Stimulated activated CD4-positive, alpha-beta T cell treated with anti-CD3 and anti-CD28 coated beads, TNF-alpha, amount 100 ng/mL, for 48 hours (primary cell): ENCODE measurements at regions not wholly inside any gene's neighbourhood (a gene's known extent, or its start where the extent isn't known, plus 50 kb on each side); places are given as distances from the start of the nearest gene placed in this dataset.
A peak's percentile ranks its signal among the peaks of the same experiment; 100 is the strongest.

Experiments
- DNase-seq, 3 donors: peaks; one replicate each; pipeline ENCODE4 v3.0.0-alpha.2; 2020; ENCODE audit warnings: low read depth in 3 of 3

DNA sequence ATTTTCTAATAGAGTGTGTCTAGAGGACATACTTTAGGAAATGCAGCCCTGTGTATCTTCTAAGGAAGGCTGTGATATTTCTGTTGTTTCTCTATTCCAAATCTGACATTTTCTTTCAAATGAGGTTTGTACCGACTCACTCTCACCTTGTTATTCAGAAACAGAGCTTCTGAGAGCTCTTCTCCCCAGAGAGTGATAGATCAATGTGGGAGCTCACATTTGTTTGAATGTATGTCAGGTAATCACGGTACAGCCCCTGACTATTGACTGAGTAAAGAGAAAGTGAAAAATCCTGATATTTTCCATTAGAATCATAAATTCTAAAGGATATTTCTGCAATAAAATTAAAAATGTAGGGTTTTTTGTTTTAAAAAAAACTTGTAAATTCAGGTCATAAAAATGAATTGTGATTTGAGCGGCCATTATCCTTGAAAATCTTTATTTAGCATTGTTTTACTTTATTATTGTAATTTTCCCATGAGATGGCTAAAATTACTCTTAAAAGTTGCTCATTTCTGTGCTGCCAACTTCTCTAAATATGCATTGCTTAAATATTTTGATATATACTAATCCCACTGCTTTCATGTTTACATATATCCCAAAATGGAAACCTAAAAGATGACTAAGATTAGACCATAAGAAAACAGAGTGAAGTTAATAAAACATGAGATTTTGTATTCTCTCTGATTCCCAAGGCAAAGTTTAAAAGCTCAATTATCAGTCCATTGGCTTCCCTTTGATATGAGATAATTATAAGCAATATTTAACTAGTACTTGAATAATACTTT lies 1226.8 kb upstream of the CITED2 start:
- DNase-seq: no peak

DNA sequence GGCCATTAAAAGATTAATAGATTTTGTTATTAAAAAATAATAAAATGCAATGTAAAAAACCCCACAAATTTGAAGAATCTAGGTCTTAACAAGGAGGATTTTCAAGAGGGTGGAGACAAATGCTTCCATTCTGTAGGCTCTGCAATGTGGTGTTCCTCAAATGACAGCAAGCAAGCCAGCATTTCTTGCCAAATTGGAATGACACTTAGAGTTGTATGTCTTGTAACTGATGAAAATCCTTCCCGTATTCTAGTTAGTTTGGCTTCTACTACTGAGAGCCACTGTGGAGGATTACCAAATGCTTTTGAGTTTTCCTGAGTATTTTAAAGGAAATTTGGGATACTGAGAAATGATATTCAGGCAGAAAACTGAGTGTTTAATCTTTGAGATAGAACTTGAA lies 1225.5 kb upstream of the CITED2 start:
- no peak for DNase-seq

DNA sequence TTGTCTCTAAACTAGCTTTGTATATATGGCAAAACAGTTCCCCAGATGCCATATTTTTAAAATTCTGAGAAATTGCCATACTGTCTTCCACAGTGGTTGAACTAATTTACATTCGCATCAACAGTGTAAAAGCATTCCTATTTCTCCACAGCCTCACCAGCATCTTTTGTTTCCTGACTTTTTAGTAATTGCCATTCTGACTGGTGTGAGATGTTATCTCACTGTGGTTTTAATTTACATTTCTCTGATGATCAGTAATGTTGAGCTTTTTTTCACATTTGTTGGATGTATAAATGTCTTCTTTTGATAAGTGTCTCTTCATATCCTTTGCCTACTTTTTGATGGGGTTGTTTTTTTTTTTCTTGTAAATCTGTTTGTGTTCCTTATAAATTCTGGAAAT lies 1222.7 kb upstream of the CITED2 start:
- DNase-seq: no peak

DNA sequence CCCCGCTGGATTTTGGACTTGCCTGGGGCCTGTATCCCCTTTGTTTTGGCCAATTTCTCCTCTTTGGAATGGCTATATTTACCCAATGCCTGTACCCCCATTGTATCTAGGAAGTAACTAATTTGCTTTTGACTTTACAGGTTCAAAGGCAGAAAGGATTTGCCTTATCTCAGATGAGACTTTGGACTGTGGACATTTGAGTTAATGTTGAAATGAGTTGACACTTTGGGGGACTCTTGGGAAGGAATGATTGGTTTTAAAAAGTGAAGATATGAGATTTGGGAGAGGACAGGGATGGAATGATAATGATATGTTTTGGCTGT lies 1220.3 kb upstream of the CITED2 start:
- DNase-seq: no peak

DNA sequence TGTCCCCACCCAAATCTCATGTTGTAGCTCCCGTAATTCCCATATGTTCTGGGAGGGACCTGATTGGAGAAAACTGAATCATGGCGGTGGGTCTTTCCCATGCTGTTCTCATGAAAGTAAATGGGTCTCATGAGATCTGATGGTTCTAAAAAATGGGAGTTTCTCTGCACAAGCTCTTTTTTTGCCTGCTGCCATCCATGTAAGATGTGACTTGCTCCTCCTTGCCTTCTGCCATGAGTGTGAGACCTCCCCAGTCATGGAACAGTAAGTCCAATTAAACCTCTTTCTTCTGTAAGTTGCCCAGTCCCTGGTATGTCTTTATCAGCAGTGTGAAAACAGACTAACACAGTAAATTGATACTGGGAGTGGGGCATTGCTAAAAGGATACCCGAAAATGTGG lies 1218.4 kb upstream of the CITED2 start:
- no peak for DNase-seq

DNA sequence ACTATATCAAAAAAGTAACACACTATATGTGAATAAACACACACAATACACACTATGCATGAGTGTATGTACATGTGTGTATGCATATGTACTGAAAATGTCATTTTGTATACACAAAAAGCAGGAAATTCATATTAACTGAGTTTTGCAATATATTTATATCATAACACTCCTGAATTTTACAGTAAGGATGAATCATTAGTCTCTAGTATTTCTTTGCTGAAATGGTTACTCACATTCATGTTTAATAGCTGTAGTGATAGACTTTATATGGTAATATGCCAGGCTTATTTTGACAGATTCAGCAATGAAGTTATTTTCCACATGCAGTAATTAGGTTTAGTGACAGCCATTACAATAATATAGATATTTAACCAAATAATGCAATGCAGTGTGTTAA lies 1216.2 kb upstream of the CITED2 start:
- DNase-seq: no peak

DNA sequence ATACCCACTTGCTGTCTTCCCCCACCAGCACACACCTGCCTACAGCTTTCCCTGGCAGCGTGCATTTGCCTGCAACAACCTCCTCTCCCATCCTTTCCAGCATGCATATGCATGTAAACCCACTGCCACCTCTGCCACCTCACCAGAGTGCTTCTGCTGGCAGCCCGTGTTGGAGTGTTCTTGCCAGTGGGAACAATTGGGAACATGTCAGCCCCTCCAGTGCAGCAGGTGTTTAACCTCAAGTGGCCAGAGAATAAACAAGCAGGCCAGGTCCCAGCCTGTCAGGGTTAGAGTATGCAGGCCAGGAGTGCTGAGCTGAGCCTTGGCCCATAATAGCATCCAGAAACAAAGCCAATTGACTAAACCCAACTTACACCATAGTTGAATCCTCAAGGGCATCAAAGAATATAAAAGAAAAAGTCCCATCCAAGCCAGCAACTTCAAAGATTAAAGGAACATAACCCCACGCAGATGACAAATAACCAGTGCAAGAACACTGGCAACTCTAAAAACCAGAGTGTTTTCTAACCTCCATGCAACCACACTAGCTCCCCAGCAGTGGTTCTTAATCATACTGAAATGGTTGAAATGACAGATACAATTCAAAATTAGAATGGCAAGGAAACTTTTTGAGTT lies 1212.1 kb upstream of the CITED2 start:
- peak in 1 of 3 donors; percentile 0 for DNase-seq

DNA sequence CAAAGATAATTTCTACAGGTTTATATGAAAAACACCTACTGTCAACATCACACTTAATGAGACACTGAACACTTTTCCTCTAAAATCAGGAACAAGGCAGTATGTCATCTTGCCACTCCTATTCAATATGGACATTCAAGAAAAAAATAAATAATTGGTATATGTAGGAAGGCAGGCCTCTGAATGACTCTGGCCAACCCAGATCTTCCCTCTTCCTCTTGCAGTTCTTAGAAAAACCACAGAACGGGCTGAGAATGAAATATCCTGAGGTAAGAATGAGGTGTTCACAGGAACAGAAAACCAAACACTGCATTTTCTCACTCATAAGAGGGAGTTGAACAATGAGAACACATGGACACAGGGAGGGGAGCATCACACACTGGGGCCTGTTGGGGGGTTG lies 1207.2 kb upstream of the CITED2 start:
- DNase-seq: no peak

DNA sequence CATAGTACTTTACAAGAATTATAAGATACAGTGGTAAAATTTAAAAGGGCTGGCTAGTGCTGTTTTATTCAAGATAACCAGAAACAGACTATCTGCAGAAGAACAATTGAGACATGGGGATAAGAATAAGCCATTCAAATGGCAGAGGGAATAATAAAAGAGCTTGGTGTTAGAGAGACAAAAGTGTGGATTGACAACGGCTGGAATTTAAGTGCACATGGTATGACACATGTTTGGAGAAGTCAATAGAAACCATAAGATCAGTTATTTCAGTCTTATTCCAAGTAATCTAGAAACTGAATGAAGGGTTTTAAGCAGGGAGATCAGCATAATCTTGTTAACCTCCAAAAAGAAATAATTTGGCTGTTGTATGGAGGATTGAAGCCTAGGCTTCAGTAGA lies 1205.5 kb upstream of the CITED2 start:
- DNase-seq: no peak

DNA sequence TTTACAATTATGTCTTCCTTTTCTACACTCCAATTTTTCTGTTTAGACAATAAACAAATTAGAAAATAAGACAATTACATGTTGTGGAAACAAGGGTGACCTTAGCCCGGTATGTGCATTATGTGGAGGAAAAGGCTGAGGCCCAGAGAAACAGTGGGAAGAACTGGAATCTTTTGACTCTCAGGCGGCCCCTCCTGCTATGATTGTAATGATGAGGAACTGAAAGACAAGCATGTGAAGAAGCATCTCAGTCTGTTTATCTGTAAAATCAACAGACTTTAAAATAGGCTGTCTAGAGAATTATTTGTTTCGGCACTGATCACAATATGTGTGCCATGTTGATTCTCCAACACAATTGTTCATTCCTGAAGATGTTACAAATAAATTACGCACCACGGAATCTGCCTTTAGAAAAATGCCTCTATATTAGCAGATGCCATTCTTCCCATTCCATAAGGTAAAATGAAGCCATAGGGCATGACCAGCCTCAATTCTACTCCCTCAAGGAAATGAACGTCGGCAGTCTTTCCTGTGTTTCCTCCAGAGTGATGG lies 1201.6 kb upstream of the CITED2 start:
- no peak for DNase-seq

DNA sequence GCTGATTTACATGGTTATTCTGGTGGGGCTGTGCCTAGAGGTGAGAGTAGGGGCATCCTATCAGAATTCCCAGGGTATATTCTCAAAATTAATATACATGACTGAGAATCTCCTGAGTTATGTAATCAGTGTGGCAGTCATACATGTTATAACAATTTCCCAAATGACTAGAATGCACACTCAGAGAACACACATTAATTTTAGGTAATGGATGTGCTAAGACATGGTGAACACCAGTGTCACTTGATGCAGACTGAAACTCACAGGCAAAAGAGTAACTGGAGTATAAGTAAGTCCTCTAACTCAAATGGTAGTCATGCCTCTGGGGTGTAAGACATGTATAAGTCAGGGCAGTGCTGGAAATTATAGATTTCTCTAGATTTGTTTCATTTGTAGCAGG lies 1198.4 kb upstream of the CITED2 start:
- no peak for DNase-seq

DNA sequence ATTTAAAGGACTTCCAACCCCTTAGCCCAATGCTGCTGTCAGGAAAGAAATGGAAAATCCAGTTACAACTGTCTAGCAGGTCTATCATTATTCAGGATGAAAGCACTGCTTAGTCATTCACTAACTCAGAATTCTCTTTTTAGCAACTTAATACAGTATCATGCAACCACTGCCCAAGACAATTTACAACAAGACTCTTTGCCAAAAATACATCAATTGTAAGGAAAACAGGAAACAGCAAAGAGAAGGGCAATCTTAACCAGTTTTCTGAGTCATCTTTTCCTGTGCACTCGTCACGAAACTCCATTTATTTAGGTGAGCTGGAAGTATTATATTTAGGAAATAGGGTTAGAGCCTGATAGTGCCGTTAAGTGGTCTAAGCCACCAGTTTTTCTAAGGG lies 1197.7 kb upstream of the CITED2 start:
- DNase-seq: no peak

DNA sequence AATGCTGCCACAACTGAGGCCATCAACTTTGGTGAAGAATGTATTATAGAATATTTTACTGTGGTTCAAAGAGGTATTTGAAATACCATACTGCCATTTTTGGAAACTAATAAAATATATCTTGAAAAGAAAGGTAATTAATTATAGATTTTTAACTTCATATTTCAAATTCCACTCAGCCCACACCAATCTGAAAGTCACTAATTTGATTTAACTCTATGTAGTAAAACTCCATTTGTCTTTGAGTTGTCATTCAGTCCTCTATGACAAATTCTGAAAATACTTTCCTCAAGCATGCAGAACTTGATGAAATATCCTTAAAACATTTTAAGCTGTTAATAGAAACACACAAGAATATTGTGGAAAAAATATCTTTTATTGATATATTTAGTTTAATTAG lies 1196.7 kb upstream of the CITED2 start:
- no peak for DNase-seq

DNA sequence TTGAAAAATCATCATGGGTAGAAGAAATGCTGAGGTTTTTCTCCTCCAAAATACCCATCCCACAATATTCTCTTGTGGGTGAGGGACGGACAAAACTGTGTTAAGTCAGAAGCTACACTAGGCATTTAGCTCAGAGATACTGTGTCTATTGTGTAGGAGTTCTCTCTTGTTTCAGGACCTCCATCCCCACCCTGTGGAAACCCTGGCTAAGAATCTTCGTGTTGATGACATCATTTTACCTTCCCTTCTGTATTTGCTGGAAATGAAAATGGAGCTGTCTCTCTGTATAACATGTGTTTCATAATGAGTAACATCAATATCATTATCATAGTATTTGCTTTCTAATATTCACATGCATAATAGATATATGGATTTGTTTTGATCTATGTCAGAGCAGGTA lies 1193.0 kb upstream of the CITED2 start:
- no peak for DNase-seq

DNA sequence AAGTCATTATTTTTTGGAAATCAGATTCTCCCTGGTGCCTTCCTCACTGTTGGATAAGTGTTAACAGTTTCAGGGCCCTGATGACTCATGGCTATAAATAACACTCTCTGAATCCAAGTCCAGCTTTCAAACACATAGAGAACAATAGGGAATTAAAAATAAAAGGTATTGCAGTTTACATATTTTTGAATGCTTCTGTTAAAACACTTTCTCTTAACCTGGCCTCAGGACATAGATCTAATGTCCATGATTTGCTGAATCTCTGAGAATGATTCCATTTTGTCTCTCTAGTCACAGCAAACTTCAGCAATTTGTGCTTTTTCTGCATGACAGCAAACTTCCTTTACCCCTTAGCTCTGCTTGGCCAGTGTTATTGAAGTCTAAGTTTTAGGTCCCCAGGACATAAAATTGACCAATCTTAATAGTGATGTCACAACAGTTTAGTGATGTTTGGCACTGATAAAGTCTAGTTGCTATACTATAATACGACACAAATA lies 1192.4 kb upstream of the CITED2 start:
- no peak for DNase-seq

DNA sequence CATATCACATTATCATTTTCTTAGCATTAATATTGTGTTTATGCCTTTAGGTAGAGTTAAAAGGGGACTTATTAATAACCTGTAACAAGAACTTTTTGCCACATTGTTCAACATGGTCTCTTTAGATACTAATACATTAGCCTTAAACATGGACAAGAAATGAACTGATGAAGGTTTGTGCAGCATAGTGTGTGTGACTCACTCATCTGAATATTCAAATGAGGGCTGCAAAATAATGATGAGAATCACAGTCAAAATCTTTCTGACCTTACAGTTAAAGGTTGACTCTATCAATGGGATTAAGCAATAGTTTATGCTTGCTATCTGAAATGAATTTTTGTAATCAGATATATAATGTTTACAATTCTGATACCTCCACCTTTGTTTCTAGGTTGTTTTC lies 1189.3 kb upstream of the CITED2 start:
- no peak for DNase-seq

DNA sequence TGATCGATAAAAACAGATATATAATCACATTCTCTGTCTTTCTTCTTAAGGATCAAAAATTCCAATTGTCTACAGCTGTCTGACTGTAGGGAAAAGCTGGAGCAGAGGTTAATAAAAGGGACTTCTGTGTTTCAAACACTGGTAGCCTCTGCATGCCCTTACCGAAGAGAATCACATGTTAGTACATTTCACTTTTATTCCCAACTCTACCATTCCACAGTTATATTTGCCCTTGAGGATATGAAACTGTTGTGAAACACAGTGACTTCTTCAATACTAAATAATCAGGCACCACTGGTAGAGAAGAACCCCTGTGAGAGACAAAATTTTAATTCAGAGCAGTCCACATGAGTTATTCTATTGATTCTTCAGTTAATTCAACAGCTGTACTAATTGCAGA lies 1187.3 kb upstream of the CITED2 start:
- no peak for DNase-seq

DNA sequence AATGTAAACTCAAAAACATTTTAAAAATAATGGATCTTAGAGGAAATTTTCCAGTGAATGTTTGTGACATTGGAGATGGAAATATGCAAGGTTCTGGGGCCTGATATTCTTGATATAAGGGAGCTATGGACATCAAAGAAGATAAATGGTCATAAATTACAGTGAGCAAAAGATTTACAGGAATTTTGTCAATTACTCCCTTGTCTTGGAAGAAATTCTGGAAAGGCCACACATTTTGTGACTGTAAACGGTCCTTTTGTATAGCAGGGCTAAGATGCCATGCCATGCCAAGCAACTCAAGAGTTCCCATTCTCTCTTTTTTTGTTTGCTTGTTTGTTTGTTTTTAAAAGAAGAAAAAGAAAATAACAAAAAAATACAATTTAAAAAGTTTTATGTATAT lies 1186.2 kb upstream of the CITED2 start:
- DNase-seq: no peak

DNA sequence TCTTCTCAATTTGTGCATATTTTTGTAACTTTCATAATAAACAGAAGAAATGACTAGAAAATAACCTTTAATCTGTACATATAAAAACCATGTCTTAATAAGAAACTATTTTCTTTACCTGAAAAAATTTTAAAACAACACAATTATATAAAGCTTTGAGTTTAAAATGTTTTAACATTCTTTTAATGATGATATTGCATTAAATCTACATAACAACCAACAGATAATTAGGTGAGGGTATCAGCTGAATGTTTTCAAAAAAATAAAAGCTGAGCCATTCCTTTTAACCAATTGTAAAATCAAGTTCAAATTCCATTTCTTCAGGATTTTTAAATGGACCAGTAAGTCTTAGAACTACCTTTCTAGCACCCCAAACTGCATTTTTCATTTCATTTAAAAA lies 1185.0 kb upstream of the CITED2 start:
- no peak for DNase-seq

DNA sequence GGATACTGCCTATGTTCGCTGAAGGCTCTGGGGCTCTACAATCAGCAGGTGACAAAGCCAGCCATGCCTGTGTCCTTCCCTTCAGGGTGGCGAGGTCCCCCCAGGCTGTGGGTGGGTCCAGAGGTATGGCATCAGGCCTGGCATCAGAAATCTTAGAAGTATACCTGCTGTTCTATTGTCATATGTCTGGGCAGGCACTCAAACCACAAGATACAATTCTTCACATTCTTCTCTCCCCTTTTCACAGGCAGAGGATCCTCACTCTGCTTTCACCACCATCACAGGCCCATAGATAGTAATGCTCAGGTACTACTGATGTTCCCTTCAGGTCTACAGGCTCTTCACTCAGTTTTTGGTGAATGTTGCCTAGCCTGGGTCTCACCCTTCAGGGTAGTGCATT lies 1180.0 kb upstream of the CITED2 start:
- DNase-seq: no peak

DNA sequence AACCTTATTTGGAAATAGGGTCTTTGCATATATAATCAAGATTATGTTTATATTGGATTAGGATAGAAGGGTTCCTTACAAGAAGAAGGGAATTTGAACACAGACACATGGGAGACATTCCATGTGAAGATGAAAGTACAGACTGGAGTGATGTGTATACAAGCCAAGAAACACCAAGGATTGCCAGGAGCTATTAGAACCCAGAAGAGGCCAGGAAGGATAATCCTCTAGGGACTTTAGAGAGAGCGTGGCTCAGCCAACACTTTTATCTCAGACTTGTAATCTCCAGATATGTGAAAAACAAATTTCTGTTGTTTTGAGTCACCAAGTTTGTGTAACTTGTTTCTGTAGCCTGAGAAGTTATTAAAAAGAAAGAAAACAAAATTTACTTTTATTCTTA lies 1173.9 kb upstream of the CITED2 start:
- DNase-seq: no peak

DNA sequence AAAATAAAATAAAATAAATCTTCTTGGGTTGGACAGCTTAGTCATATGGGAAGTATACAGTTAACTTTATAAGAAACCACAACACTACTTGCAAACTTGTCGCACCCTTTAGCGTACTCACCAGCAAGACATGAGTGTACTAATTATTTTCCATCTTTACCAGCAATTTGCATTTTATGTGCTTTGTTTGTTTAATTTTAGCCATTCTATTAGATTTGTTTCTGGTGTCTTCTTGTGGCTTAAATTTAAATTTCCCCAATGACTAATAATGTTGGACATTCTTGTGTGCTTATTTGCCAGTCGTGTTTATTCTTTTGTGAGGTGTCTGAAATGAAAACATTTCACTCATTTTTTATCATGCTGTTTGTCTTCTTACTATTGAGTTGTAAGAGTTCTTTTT lies 1172.2 kb upstream of the CITED2 start:
- DNase-seq: no peak

DNA sequence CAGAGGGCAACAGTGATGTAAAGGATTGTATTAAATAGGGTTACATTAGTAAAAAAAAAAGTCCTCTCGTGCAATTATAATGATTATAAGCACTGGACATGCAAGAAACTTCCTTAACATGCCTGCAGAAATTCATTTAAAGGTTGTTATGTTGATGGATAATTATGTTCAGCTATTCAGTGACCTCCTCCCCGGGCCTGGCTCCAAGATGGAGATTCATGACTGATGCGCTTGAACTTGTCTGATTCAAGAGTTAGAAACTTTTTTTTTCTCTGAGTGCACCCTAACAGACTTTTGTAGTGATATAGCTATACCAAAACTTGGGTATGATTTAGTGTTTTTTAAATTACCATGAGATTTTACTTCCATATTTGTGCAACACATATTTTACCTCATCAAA lies 1170.0 kb upstream of the CITED2 start:
- no peak for DNase-seq

DNA sequence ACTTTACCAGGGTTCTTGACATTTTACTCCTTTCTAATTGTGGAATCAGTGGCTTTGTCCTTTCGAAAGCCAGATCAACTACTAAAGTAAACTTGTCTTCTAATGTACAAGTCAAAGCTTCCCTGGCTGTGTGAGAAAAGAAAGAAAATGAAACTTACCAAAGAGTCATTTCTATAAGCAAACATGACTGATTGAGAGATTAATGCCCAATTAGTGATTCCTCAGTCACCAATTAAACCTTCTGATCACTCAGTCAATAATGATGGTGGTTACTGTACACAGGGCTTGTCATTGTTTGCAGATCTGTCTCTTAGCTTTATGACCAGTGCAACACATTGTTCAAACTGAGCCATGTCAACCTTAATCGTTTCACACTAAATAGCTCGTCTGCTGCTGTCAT lies 1168.4 kb upstream of the CITED2 start:
- DNase-seq: no peak
